HG02571 (cell line): ENCODE measurements at regions not wholly inside any gene's neighbourhood (a gene's known extent, or its start where the extent isn't known, plus 50 kb on each side); places are given as distances from the start of the nearest gene placed in this dataset.
"Not testable (repeated sequence)": the region's sequence is repeated elsewhere in the genome, so short reads cannot be mapped to it uniquely, and the experiment has no call there.

Experiments
- ATAC-seq: cut with Tn5 transposase; IDR thresholded peaks from one replicate; pipeline ENCODE4 v1.9.1; 2021; ENCODE audit warnings: mild to moderate bottlenecking, moderate library complexity; ENCODE audit not compliant: unreplicated experiment

DNA sequence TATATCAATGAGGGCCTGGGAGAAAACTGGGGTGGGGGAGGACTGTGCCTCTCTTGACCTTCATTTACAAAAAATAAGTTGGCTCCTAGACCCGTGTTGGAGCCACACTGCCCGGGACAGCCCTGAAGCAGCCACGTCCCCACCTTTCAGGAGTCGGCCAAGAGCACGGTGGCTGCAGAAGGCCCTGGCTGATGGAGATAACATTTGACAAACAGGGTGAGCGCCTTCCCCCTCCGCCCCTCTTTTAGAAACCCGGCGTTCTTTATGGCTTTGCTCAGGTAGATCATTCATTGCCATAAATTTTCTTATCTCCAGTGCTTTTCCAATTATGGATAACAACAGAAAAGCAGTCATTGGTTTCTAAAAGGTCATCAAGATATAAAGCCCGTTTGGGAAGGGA is 398.1 kb upstream of the TNRC6C start:
- ATAC-seq = no peak

DNA sequence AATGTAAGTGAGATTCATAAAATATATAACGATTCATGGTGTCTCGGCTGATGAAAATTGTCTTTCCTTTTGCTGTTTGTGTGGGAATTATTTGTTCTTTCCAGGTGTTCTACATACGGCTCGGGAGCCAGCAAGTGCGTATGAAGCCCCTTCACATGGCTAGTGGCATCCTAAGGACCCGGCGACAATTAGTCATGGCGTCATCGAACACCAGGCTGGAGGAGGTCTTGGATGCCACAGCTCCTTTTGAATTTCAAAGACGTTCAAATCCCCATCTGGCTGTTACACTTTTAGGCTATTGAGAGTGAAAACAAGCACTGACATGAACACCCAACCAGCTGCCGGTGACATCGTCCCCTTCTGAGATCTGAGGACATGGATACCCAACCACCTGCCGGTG is 397.7 kb upstream of the TNRC6C start:
- ATAC-seq = no peak

DNA sequence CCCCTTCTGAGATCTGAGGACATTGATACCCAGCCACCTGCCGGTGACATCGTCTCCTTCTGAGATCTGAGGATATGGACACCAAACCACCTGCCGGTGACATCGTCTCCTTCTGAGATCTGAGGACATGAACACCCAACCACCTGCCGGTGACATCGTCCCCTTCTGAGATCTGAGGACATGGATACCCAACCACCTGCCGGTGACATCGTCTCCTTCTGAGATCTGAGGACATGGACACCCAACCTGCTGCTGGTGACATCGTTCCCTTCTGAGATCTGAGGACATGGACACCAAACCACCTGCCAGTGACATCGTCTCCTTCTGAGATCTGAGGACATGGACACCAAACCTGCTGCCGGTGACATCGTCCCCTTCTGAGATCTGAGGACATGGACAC is 396.1 kb upstream of the TNRC6C start:
- ATAC-seq = not testable (repeated sequence)

DNA sequence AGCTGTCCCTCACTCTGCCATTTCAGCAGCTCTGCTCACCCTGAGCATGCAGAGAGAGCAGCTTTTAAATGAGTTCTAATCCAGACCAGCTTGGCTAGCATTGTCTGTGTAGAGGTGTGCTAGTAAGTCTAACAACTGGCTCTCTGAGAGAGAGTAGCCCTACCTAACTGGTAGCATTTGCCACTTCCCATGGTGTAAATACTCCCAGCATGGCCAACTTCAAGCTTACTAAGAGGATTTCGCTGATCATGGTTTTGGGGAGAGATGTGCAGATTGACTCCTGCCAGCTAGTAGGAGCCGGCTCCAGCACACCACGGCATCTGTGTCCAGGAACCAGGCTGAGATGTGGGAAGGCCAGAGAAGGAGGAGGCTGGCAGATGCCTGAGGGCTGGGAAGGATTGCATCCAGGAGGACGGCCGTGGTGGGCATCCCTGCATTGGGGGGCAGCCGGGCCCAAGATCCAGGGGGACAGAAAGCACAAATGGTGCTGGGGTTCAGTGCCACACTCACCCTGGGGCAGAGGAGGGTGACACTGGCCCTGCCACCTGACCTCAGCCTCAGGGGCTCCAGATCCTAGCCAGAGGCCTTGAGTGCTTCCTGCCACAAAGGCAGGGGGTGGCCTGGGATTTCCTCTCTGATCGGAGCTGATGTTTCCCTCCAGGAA is 394.9 kb upstream of the TNRC6C start:
- ATAC-seq = no peak

DNA sequence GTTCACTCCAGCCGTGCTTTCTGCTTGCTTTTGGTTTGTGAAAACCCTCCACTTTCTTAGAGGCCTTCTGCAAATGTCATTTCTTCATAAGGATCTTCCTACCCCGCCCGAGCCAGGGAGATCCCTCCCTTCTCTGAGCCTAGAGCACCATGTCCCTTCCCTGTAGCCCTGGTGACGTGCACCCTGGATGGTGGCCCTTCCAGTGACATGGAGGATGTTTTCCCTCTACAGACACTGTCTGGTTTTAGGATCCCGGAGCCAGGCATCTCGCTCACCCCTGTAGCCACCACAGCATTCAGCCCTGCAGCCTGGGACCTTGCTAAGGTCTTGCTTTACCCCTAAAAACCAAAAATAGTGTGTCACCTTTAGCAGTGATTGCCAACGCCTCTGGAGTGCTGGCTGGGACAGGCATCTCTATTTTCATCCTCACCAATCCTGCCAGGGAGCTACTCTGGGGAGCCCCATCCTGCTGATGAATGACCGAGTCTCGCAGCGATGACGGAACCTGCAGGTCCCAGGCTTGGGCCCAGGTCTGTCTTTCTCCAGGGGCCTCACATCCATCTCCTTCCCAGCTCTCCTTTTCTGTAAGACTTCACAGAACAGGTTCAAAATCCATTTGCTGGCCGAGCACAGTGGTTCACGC is 394.1 kb upstream of the TNRC6C start:
- ATAC-seq = no peak

DNA sequence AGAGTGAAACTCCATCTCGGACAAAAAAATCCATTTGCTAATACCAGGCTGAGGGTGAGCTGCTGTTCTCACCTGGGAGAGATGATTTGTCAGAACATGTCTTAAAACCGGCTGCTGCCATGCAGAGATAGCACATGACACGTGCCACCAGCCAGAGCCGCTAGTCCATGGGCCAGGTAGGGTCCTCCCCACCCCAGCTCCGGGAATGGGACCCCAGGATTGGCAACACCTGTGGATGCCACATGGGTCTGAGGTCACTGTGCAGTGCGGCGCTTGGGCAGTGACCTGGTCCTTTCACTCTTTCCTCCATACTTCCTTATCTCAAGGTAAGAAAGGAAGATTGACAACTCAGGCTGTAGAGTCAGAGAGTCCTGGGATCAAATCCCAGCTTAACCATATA is 393.3 kb upstream of the TNRC6C start:
- no peak for ATAC-seq

DNA sequence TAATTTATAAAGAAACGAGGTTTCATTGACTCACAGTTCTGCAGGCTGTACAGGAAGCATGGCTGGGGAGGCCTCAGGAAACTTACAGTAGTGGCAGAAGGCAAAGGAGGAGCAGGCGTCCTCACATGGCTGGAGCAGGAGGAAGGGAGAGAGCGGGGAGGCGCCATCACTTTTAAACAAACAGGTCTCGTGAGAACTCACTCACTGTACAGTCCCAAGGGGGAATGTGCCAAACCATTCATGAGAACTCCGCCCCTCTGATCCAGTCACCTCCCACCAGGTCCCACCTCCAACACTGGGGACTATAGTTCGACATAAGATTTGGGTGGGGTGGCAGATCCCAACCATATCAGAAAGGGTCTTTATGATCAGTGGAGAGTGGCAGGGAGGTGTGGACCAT is 392.4 kb upstream of the TNRC6C start:
- ATAC-seq = no peak

DNA sequence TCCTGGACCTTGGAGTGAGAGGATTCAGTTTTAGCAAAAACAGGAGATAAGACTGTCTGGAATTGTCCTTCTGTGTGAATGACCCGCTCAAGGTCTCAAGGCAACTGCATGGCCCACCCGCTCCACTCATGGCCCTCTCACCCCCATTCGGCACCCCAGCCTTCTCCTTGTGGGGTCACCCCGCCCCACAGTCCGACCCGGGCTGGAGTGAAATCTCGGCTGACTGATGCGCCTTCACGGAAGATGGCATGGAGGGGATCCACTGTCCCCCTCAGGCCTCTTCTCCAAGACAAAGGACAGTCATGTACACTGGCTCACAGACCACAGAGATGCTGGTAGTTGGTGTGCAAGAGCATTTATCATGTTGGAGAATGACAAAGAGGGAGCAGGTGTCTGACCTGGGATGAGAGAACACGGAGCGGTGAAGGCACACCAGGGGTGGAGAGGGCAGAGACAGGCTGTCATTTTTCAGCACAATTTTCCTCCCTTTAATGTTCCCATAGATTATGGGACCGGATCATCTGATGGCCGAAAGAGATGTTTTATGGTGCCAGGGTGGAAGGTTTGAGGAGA is 391.9 kb upstream of the TNRC6C start:
- no peak for ATAC-seq

DNA sequence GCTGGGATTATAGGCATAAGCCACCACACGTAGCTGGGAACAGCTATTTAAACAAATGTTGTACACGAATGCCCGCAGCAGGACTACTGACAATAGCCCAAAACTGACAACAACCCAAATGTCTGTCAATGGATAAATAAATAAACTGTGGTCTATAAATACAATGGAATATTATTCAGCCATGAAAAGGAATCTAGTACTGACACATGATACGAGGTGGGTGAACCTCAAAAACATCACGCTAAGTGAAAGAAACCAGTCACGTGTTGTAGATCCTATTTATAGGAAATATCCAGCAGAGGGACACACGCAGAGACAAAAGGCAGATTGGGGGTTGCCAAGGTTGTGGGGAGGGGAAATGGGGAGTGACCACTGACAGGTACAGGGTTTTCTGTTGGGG is 390.0 kb upstream of the TNRC6C start:
- no peak for ATAC-seq

DNA sequence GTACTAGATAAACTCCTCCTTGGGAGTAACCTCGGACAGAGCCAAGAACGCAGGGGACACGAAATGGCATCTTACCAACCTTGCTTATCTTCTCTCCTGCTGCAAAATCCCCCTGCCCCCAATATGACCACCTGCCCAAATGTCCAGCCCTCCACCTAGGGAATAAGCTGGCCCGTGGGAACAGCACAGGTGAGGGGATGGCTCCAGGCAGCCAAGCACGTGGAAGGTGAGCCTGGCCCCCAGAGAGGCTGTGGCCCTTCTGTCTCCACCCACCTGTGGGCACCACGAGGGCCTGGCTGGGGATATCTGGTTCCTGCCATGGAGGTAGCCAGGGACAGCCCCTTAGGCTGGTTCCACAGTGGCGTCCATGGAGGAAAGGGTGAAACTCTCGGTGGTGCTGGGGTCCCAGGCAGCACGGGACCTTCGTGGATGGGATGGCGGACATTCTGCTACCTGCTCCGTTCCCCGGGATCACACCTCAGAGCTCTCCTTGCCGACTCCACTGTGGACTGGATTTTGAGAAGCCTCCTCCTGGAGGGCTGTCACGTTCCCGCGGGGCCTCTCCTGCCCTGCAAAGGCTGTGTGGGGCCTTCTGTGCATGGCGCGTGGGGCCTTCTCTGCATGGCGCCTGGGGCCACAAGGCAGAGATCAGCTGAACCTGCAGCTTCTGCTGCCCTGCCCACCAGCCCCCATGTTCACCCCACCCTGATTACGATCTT is 388.5 kb upstream of the TNRC6C start:
- no peak for ATAC-seq

DNA sequence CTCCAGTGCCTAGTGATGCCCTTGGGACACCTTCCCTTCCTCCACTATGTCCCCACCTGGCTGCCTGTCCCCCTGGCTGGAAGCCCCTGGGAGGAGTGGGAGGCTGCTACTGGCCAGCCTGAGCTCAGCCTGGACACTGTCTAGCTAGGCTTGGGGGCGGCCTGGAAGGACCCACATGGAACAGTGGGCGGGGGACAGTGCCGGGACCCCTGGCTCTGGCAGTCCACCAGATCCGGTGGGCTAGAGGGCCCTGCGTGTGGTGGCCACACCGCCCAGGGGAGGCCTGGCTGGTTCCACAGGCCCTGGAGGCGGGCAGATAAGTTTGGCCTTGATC is 388.0 kb upstream of the TNRC6C start:
- no peak for ATAC-seq

DNA sequence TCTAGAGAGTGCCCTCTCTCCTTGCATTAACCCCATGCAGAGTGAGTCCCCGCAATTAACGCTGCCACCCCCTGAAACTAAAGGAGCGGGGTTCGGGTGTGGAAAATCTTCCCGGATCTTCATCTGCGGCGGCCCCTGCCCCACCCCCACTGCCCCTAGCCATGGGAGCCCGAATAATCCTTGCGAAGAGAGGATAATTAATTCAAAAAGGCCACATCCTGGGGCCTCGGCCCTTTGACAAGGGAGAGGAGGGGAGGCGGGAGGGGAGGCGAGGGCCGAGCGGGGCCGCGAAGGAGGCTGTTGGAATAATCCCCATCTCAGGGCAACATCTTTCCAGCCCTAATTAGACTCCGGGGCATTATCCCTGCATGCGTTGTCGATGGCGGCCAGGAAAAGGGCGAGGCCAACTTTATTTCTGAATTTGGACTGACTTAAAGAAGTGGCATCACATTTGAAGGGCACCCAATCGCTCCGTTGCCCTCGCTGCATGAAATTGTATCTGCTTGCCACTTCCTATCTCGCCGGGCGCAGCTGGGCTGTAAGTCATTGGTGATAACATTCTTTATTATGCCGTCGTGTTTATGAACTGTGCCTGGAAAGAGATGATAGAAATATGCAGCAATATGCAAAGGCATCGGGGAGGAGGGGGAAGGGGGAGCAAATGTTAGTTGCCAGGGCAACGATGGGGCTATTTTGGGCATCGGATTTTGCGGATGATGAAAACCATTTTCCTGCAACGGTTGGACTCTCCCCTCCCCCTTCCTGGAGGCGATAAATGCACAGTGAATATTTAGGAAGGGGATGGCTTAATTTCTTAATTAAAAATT is 387.1 kb upstream of the TNRC6C start:
- ATAC-seq = no peak

DNA sequence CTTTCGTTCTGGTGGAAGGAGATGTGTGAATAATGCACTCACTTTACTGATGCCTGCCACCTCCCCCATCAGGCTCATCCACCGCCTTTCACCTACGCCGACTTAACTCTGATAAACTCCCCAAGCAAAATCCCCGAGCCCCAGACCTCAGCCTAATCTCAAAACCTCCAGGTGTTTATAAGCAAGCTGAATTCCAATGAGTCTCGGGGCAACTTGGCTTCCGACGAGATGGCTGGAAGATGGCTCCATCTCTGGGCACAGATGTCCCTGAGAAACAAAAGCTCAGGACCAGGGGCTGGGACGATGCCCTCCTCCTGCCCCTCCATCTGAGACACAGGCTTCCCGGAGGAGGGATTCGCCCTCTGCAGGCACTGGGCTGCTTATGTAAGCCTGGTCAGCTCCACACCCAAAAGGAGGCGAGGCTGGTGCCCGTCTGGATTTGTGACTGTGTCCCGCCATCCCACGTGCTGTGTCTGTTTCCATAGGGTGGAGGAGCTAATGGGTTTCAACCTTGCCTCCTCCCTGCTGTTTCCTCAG is 386.4 kb upstream of the TNRC6C start:
- ATAC-seq = no peak

DNA sequence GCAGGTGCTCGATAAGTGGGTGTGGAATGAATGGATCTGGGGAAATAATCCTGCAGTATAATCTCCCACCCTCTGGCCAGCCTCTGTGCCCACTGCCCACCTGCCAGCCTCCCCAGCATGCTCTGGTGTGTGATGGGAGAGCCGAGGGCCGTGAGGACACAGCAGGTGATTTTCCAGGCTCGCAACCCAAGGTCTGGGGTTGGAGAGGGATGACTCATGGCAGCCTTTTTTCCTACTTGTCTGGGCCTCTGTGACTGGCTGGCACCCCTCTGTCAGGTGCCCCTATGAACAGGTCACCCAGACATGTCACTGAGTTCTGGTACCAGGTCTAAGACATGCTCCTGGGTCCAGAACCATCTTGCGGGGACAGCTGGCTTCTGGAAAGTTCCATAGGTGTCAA is 385.7 kb upstream of the TNRC6C start:
- ATAC-seq = no peak

DNA sequence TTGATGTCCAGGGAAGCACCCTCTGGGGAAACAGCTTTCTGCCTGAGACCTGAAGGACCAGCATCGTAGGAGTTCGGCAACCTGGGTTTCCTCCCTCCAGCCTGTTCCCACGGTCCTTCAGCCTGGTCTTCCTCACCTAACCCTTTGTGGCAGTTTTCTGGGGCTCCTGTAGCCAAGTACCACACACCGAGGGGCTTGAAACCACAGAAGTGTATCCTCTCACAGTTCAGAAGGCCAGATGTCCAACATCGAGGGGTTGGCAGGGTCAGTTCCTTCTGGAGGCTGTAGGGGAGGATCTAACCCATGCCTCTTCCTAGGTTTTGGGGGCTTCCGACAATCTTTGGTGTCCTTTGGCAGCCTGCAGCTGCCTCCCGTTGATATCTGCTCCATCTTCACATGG is 381.0 kb upstream of the TNRC6C start:
- ATAC-seq = no peak

DNA sequence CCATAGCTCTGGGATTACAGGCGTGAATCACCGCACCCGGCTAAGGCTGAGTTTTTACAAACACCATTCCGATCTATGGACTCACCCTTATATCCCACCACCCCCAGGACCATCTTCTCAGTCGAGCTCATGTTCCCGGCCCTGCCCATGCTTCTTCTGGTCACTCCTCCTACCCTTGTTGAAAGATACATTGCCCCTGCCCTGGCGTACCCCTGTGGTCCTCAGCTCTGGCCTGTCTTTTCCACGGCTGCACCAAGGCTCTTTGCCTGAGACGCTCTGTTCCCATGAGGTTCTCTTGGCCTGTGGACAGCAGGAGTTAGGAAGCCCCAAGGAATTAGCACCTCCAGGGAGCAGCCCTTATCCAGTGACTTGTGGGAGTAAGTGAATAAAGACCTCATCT is 379.4 kb upstream of the TNRC6C start:
- no peak for ATAC-seq

DNA sequence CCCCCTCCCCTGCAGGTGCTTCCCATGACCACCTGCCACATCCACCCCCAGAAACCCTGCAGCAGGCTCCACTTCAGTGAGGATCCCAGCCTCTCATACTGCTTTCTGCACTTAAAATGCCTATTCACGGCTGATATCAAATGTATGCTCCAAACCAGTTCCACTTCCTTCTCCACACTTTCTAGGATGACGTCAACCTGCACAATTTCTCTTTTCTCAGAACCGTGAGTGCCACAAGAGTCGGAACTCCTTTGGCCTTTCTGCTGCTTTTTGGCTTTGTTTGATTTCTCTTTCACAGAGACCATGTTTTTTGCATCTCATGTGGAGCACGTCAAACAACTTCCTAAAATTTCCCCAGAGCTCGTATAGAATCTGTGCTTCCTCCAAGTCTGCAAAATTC is 378.8 kb upstream of the TNRC6C start:
- ATAC-seq = no peak

DNA sequence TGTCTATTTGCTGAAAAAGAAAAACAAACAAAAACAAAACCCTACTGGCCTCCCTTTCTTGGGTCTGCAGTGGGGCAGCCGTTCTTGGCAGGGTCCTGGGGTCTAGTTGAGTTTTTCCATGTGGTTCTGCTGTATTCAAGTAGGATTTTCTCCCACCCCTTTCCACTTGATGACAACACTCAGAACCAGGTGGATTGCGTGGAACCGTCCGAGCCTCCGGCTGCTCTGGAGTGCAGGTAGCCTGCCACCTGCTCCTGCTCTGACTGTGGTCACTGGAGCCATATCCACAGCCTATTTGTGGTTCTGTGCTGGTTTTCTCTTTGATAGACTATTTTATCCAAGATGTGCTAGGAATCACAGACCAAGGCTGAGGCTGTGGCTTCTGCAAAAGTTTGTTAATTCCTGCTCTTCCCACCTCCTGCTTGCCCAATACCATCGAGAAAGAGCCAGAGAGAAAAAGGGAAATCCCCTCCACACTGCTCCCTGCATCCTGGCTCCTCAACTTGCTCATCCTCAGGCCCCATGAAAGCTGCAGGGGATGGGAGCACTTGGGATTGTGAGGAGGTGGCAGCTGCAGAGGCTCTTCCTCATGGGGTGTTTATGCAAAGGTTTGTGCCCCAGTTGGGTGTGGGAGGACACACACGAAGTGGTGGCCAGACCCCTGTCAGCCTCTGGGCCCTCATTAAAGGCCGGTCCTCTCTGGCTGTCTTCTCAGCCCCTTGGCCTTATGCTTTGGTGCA is 377.8 kb upstream of the TNRC6C start:
- no peak for ATAC-seq

DNA sequence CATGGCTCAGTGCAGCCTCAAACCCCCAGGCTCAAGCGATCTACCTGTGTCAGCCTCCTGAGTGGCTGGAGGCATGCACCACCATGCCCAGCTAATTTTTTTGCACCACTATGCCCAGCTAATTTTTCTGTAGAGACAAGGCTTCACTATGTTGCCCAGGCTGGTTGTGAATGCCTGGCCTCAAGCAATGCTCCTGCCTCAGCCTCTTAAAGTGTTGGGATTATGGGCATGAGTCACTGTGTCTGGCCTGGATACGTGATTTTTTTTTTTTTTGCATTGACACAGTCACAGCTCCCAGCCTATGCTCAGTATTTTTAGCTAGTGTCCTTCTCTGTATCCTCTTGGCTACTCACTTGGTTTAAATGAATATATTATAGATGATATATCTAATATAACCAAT is 377.0 kb upstream of the TNRC6C start:
- no peak for ATAC-seq

DNA sequence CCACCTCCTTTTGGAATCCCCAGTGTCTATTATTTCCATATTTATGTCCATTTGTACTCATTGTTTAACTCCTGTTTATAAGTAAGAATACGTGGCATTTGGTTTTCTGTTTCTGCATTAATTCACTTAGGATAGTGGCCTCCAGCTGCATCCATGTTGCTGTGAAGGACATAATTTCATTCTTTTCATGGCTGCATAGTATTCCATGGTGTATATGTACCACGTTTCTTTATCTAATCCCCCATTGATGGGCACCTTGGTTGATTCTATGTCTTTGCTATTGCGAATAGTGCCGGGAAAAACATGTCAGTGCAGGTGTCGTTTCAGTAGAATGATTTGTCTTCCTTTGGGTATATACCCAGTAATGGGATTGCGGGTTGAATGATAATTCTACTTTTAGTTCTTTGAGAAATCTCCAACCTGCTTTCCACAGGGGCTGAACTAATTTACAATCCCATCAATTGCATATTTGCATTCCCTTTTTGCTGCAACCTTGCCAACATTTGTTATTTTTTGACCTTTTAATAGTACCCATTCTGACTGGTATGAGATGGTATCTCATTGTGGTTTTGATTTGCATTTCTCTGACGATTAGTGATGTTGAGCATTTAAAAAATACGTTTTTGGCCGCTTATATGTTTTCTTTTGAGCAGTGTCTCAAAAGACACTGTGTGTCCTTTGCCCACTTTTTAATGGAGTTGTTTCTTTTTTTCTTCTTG is 373.2 kb upstream of the TNRC6C start:
- no peak for ATAC-seq
